22Rv1 (cell line): ENCODE measurements at regions not wholly inside any gene's neighbourhood (a gene's known extent, or its start where the extent isn't known, plus 50 kb on each side); places are given as distances from the start of the nearest gene placed in this dataset.

ENCODE experiments used
- H3K27ac ChIP-seq: fragments of 450-650 bp; 2 replicates; pipeline ENCODE4 v1.5.1; 2017
- CTCF ChIP-seq: fragments of 450-650 bp; IDR thresholded peaks from 2 replicates; pipeline ENCODE4 v1.5.1; 2017; ENCODE audit warnings: mild to moderate bottlenecking
- ZFX ChIP-seq: fragments of 450-650 bp; IDR thresholded peaks from 2 replicates; pipeline ENCODE4 v1.6.1; 2017; ENCODE audit warnings: antibody characterized with exemption, borderline replicate concordance

GRCh38 chr3:177827511-177828207 lies 630.4 kb upstream of the TBL1XR1 start:
- H3K27ac ChIP-seq: no peak overlapping the region
- TF ChIP-seq CTCF (no peak), ZFX (no peak)

GRCh38 chr3:177828208-177828565 lies 630.9 kb upstream of the TBL1XR1 start:
- TF ChIP-seq ZFX: no peak
- TF ChIP-seq CTCF: no peak
- no peak overlapping the region for H3K27ac ChIP-seq

- TF ChIP-seq CTCF: no peak
- TF ChIP-seq ZFX: no peak
- H3K27ac ChIP-seq: no peak overlapping the region
These were observed 633.1 kb upstream of the TBL1XR1 start for GRCh38 chr3:177830411-177830849.

GRCh38 chr3:177831361-177831760 lies 634.1 kb upstream of the TBL1XR1 start:
- no peak overlapping the region for H3K27ac ChIP-seq
- TF ChIP-seq ZFX (no peak), CTCF (no peak)

GRCh38 chr3:177832880-177833279 lies 635.6 kb upstream of the TBL1XR1 start:
- H3K27ac ChIP-seq: no peak overlapping the region
- TF ChIP-seq ZFX (no peak), CTCF (no peak)

- no peak overlapping the region for H3K27ac ChIP-seq
These were observed 636.0 kb upstream of the TBL1XR1 start for GRCh38 chr3:177833332-177833731.

GRCh38 chr3:177835008-177835407 lies 637.7 kb upstream of the TBL1XR1 start:
- H3K27ac ChIP-seq: no peak overlapping the region
- no peak for TF ChIP-seq ZFX
- no peak for TF ChIP-seq CTCF

More at GRCh38 chr3:177833332-177833731, 636.0 kb upstream of the TBL1XR1 start:
- TF ChIP-seq ZFX (no peak), CTCF (no peak)
